Osteoblast (primary cell): ENCODE measurements at regions not wholly inside any gene's neighbourhood (a gene's known extent, or its start where the extent isn't known, plus 50 kb on each side); places are given as distances from the start of the nearest gene placed in this dataset.

Experiments
- DNase-seq: peaks from one replicate; pipeline ENCODE4 v3.0.0; 2011; ENCODE audit warnings: low spot score, mixed read lengths; ENCODE audit not compliant: insufficient read length; ENCODE audit errors: missing footprints
- H2AFZ ChIP-seq: 2 replicates; pipeline ENCODE4 v1.6.0; 2011; ENCODE audit warnings: mild to moderate bottlenecking, low read length
- H3K27ac ChIP-seq: 2 replicates; pipeline ENCODE4 v1.5.1; 2011; ENCODE audit warnings: mild to moderate bottlenecking, low read depth, low read length, moderate library complexity
- H3K27me3 ChIP-seq: 2 replicates; pipeline ENCODE4 v1.6.0; 2012; ENCODE audit warnings: mild to moderate bottlenecking, control low read depth, inconsistent platforms, low read length, moderate library complexity; ENCODE audit not compliant: insufficient read depth
- H3K36me3 ChIP-seq: 2 replicates; pipeline ENCODE4 v1.5.1; 2011; ENCODE audit warnings: mild to moderate bottlenecking, low read length, control low read depth, moderate library complexity; ENCODE audit not compliant: insufficient read depth
- H3K4me1 ChIP-seq: 2 replicates; pipeline ENCODE4 v1.5.1; 2011; ENCODE audit warnings: mild to moderate bottlenecking, low read length, control low read depth, moderate library complexity; ENCODE audit not compliant: insufficient read depth
- H3K4me2 ChIP-seq: 2 replicates; pipeline ENCODE4 v1.6.0; 2011; ENCODE audit warnings: mild to moderate bottlenecking, low read length; ENCODE audit not compliant: insufficient read depth
- H3K4me3 ChIP-seq: fragments of 200-600 bp; sonication (generic); 3 replicates; pipeline ENCODE4 v1.5.1; 2012; ENCODE audit warnings: mild to moderate bottlenecking, low read length, inconsistent platforms; ENCODE audit not compliant: insufficient read depth
- H3K79me2 ChIP-seq: 2 replicates; pipeline ENCODE4 v1.6.0; 2012; ENCODE audit warnings: mild to moderate bottlenecking, low read length, control low read depth, inconsistent platforms; ENCODE audit not compliant: insufficient read depth
- H3K9me3 ChIP-seq: 2 replicates; pipeline ENCODE4 v1.5.1; 2011; ENCODE audit warnings: low read depth, low read length, control low read depth
- H4K20me1 ChIP-seq: 2 replicates; pipeline ENCODE4 v1.6.0; 2012; ENCODE audit warnings: mild to moderate bottlenecking, low read length, control low read depth; ENCODE audit not compliant: insufficient read depth
- TF ChIP-seq, protein P1 (sequence below): IDR thresholded peaks from 2 replicates; pipeline ENCODE4 v1.5.1; 2011; ENCODE audit warnings: mild to moderate bottlenecking, low read depth, low read length, moderate library complexity; ENCODE audit errors: extremely low read depth

DNA sequence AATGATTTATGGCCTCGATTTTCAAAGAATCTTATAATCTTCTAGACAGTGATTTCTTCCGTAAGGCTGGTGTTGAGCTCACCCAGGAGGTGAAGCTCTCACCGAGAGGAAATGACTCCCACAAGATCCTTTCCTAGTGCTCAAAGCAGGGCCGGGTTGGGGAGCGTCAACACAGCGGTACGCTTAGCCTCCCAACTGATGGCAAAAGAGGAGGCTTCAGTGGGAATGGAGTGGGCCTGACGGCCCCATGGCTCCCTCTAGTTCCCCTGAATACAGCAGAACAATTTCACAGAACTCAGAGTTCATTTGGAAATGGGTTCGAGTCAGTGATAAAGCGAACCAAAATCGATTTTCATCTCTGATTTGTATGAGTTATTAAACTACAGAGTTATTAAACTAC lies 449.5 kb downstream of the KLF12 start:
- H2AFZ ChIP-seq = no peak overlapping the region
- TF ChIP-seq, protein P1, sequence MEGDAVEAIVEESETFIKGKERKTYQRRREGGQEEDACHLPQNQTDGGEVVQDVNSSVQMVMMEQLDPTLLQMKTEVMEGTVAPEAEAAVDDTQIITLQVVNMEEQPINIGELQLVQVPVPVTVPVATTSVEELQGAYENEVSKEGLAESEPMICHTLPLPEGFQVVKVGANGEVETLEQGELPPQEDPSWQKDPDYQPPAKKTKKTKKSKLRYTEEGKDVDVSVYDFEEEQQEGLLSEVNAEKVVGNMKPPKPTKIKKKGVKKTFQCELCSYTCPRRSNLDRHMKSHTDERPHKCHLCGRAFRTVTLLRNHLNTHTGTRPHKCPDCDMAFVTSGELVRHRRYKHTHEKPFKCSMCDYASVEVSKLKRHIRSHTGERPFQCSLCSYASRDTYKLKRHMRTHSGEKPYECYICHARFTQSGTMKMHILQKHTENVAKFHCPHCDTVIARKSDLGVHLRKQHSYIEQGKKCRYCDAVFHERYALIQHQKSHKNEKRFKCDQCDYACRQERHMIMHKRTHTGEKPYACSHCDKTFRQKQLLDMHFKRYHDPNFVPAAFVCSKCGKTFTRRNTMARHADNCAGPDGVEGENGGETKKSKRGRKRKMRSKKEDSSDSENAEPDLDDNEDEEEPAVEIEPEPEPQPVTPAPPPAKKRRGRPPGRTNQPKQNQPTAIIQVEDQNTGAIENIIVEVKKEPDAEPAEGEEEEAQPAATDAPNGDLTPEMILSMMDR = no peak
- DNase-seq = no peak
- no peak overlapping the region for H3K27ac ChIP-seq
- H3K4me3 ChIP-seq = no peak overlapping the region
- H3K79me2 ChIP-seq = no peaks in the 10 kb centered on the region
- no peaks in the 10 kb centered on the region for H3K4me1 ChIP-seq
- H3K9me3 ChIP-seq = no peaks in the 10 kb centered on the region
- no peaks in the 10 kb centered on the region for H4K20me1 ChIP-seq
- H3K36me3 ChIP-seq = peaks cover 6% of the 10 kb centered on the region
- H3K4me2 ChIP-seq = no peak overlapping the region
- H3K27me3 ChIP-seq = no peaks in the 10 kb centered on the region

GRCh38 chr13:73684286-73684685 lies 449.9 kb downstream of the KLF12 start:
- no peaks in the 10 kb centered on the region for H3K4me1 ChIP-seq
- H2AFZ ChIP-seq = no peak overlapping the region
- no peak overlapping the region for H3K27ac ChIP-seq
- H3K9me3 ChIP-seq = no peaks in the 10 kb centered on the region
- H3K27me3 ChIP-seq = no peaks in the 10 kb centered on the region
- H3K79me2 ChIP-seq = no peaks in the 10 kb centered on the region
- no peak overlapping the region for H3K4me3 ChIP-seq
- no peak overlapping the region for H3K4me2 ChIP-seq
- H4K20me1 ChIP-seq = no peaks in the 10 kb centered on the region
- no peak for DNase-seq
- H3K36me3 ChIP-seq = peaks cover 6% of the 10 kb centered on the region
- TF ChIP-seq, protein P1 = no peak

GRCh38 chr13:73683746-73684145 lies 450.5 kb downstream of the KLF12 start:
- Histone ChIP-seq H3K4me1 (no peaks in the 10 kb centered on the region), H3K27me3 (no peaks in the 10 kb centered on the region), H3K36me3 (peaks cover 6% of the 10 kb centered on the region), H3K9me3 (no peaks in the 10 kb centered on the region), H4K20me1 (no peaks in the 10 kb centered on the region), H2AFZ (no peak overlapping the region), H3K27ac (no peak overlapping the region), H3K4me2 (no peak overlapping the region), H3K79me2 (no peaks in the 10 kb centered on the region), H3K4me3 (no peak overlapping the region)
- TF ChIP-seq, protein P1 = no peak
- DNase-seq = no peak

- no peak overlapping the region for H3K27ac ChIP-seq
- H4K20me1 ChIP-seq = no peaks in the 10 kb centered on the region
- no peak overlapping the region for H3K4me2 ChIP-seq
- no peak overlapping the region for H3K4me3 ChIP-seq
- no peak overlapping the region for H2AFZ ChIP-seq
- no peaks in the 10 kb centered on the region for H3K79me2 ChIP-seq
- DNase-seq = no peak
- H3K9me3 ChIP-seq = no peaks in the 10 kb centered on the region
- peaks cover 6% of the 10 kb centered on the region for H3K36me3 ChIP-seq
- H3K4me1 ChIP-seq = peaks cover 9% of the 10 kb centered on the region
- TF ChIP-seq, protein P1 = no peak
- H3K27me3 ChIP-seq = no peaks in the 10 kb centered on the region
Measured at GRCh38 chr13:73681779-73682178, 452.4 kb downstream of the KLF12 start.
